Uterus (tissue), 2 donors: ENCODE measurements at regions not wholly inside any gene's neighbourhood (a gene's known extent, or its start where the extent isn't known, plus 50 kb on each side); places are given as distances from the start of the nearest gene placed in this dataset.

ENCODE experiments used
- CTCF ChIP-seq, 4 experiments: fragments of 200-600 bp in 2 of 4; fragments of 450-650 bp in 2 of 4; sonication (generic) in 2 of 4; IDR thresholded peaks; one replicate each; pipeline ENCODE4 v1.5.1; 2016 to 2019; ENCODE audit warnings: antibody characterized with exemption in 4 of 4, mild to moderate bottlenecking in 2 of 4, moderate library complexity in 1 of 4
- POLR2A ChIP-seq, 2 donors: fragments of 450-650 bp; IDR thresholded peaks; one replicate each; pipeline ENCODE4 v1.6.1; 2016; ENCODE audit warnings: antibody characterized with exemption in 2 of 2, mild to moderate bottlenecking in 1 of 2, moderate library complexity in 1 of 2

DNA sequence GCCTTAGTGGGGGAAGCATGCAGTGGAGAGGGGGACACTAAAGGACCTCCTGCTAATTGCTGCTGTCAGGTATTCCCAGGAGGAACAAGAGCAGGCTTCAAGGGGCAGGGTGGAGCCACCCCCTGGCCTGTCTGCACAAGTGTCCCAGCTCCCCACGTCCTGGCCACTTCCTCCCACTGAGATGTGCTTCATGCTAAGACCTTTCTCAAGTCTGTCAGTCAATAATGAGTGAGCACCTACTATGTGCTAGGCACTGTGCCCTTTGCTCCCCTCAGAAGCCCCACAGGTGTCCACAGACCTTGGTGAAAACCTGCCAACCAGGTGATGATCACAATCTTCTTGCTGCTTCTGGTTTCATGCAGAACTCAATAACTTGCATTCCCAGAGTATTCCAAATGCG is 147.9 kb downstream of the UNC5CL start:
- no peak for TF ChIP-seq CTCF (IDR thresholded peaks at IDR 0.05)
- no peak for TF ChIP-seq POLR2A (IDR thresholded peaks at IDR 0.05)
